NOMO-1 (cell line): ENCODE measurements at regions not wholly inside any gene's neighbourhood (a gene's known extent, or its start where the extent isn't known, plus 50 kb on each side); places are given as distances from the start of the nearest gene placed in this dataset.
A peak's percentile ranks its signal among the peaks of the same experiment; 100 is the strongest.
"Not testable (repeated sequence)": the region's sequence is repeated elsewhere in the genome, so short reads cannot be mapped to it uniquely, and the experiment has no call there.

Source experiments
- DNase-seq, 2 experiments: peaks; one replicate each; lab custom pipeline; 2025; ENCODE audit not compliant: unreplicated experiment in 2 of 2; lab: John Stamatoyannopoulos, UW

DNA sequence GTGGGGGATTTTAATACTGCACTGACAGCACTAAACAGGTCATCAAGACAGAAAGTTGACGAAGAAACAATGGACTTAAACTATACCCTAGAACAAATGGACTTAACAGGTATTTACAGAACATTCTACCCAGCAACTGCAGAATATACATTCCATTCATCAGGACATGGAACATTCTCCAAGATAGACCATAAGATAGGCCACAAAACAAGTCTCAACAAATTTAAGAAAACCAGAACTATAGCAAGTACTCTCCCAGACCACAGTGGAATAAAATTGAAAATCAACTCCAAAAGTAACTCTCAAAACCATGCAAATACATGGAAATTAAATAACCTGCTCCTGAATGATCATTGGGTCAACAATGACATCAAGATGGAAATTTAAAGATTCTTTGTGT is 218.3 kb downstream of the SYK start:
- DNase-seq, result not testable (repeated sequence)

DNA sequence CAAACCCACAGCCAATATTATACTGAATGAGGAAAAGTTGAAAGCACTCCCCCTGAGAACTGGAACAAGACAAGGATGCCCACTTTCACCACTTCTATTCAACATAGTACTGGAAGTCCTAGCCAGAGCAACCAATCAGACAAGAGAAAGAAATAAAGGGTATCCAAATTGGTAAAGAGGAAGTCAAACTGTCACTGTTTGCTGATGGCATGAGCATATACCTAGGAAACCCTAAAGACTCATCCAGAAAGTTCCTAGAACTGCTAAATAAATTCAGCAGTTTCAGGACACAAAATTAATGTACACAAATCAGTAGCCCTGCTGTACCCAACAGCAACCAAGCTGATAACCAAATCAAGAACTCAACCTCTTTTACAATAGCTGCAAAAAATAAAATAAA is 220.0 kb downstream of the SYK start:
- DNase-seq, result not testable (repeated sequence)

DNA sequence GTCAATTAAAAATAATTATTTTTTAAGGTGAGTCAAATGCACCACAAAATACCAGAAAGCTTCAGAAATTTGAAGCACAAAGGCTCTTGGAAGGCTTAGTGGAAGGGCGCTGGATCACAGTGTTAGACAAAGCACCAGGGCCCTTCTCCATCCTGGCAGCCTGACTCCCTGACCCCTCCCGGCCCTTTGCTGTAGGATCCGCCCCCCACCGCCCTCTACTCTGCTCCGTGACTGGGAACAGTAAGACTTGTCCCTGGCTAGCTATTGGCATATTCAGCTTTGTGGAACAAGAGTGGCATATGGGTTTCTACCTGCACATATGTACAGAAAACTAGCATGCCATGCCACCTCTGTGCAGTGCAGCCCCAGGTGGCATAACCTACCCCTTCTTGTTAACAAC is 222.1 kb downstream of the SYK start:
- DNase-seq, result no peak

- DNase-seq, result no peak
Observed at GRCh38 chr9:91024841-91025240, 223.2 kb downstream of the SYK start.

GRCh38 chr9:91025856-91026255 is 224.2 kb downstream of the SYK start:
- DNase-seq, result no peak

GRCh38 chr9:91026266-91026665 is 224.6 kb downstream of the SYK start:
- DNase-seq, result no peak

- DNase-seq, result no peak
Observed at GRCh38 chr9:91027005-91027404, 225.4 kb downstream of the SYK start.

- DNase-seq, result no peak
Observed at GRCh38 chr9:91028166-91028827, 226.7 kb downstream of the SYK start.

- DNase-seq, result no peak
Observed at GRCh38 chr9:91029650-91030361, 228.2 kb downstream of the SYK start.

DNA sequence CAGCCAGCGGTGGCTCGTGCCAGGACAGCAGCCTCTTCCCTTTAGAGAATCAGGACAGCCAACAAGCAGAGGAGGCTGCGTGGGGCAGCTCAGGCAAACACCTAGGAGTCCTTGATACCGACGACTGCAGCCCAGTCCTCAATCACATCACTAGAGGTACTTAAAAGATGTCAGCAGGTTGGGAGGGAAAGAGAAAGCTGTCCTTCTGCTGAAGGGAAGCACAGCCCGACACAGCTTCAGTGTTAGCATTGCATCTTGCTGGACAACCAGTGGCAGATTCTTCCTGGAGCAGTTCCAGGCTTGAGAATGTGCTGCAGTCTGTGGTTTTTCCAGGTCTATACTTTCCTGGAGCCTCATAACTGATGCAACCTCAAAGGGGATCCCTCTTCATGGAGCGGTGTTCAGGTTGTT is 230.5 kb downstream of the SYK start:
- DNase-seq, result no peak

DNA sequence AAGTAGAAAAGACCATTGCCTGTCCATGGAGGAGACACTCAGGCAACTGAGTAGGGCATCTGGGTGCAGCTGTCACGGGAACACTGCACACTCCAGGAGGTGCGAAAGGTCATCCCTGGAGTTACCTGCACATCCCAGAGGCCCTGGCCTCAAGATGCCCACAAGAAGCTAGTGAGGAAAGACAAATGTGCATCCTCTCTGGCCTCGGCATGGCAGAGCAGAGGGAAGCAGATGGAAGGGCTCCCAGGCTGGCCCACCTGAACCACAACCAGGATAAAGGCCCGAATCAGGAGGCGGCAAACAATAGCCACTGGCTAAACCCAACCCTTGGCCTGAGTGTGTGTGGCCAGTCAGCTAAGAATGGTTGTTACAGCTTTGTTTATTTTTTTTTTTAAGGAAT is 231.7 kb downstream of the SYK start:
- no peak for DNase-seq

- DNase-seq, result peak in 1 of 2 experiments; percentile 43
Observed at GRCh38 chr9:91033797-91034196, 232.2 kb downstream of the SYK start.

GRCh38 chr9:91034521-91034920 is 232.9 kb downstream of the SYK start:
- DNase-seq, result no peak

- DNase-seq, result no peak
Observed at GRCh38 chr9:91034976-91035824, 233.6 kb downstream of the SYK start.

- no peak for DNase-seq
Observed at GRCh38 chr9:91035825-91036208, 234.2 kb downstream of the SYK start.

DNA sequence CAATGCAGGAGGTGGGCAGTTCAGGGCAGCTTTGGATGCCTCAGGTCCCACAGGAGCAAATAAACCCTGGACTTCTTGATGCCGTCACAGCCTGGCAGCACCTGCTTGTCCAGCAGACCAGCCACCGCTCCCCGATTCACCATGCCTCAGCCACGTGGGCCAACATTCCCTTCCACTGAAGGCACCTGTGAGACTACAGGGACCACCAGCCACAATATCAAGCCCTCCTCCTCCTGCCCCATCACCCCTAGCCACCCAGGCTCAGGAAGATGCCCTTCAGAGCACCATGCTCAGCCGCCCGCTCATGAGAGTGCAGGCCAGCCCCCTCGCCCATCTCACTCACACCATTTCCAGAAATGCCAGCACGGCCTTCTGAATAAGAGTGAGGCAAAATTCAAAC is 234.7 kb downstream of the SYK start:
- no peak for DNase-seq

DNA sequence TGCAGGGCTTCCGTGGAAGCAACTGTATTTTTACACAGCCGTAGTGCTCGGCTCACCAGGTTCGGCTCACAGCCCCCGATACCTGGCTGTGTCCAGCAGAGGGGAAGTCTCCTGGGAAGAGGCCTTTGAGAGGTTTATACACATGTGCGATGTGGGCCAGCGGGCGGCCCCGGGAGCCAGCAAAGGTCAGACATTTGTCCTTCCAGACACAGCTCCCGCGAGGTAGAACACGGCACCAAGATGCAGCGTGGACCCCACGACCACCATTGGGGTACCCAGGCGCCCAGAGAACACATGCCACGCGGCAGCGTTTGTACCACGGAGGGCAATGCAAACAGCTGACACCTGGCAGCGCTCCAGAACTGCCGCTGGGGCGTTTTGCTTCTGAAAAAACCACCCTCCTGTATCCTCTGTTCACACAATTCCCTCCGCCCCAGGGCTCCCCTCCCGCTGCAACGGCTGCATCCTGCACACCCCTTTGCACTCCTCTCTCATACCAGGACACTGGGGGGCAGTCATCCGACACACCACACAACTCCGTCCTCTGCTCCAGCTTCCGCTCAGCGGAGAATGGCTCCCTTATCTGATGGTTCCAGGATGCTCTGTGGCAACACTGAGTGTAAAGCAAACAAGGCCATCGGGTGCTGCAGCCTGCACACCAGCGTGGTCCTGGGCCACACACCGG is 235.3 kb downstream of the SYK start:
- peak; percentile 4 to 14 for DNase-seq

- no peak for DNase-seq
Observed at GRCh38 chr9:91037511-91038482, 236.2 kb downstream of the SYK start.

DNA sequence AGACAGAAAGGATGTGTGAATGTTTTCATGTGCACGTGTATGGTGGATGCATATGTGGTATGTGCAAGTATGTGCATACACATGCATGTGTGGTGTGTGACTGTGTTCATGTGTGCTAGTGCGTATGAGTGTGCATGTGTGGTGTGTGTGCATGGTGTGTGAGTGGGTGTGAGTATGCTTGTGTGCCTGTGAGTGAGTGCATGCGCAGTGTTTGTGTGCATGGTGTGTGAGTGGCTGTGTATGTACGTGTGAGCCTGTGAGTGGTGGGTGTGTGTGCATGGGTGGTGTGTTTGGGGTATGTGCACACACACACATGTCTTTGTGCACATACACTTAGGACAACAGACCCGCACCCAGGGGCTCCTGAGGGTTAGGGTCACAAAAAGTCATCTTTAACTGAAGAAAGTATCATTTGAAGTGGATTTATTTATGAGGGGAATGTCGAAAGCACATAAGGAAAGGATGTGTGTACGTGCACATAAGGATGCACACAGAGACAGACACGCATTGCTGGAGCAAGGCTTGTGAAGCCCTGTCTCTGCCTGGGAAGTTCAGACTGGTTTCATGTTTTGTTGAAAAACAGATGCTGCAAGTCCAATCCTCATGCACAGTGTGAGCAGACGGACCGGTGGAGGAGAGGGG is 237.0 kb downstream of the SYK start:
- DNase-seq, result no peak
